AG04450 (cell line): ENCODE measurements at regions not wholly inside any gene's neighbourhood (a gene's known extent, or its start where the extent isn't known, plus 50 kb on each side); places are given as distances from the start of the nearest gene placed in this dataset.

Experiments used
- CTCF ChIA-PET: fragments of 300-600, 350-600 bp; formaldehyde crosslinking; extraction: SDS; loops from one replicate; lab custom pipeline; 2022; ENCODE audit warnings: antibody characterized with exemption, inconsistent platforms; lab: Charles Lee
- POLR2A ChIA-PET: fragments of 350-600 bp; formaldehyde crosslinking; extraction: SDS; loops from one replicate; lab custom pipeline; 2021; ENCODE audit warnings: antibody characterized with exemption, inconsistent platforms; lab: Yijun Ruan, JAX
- DNase-seq: peaks from one replicate; pipeline ENCODE4 v3.0.0-alpha.2; 2011; ENCODE audit warnings: low read depth, low spot score
- H3K27ac ChIP-seq: one replicate; pipeline ENCODE4 v1.5.1; 2012; ENCODE audit warnings: low read depth, low read length, control low read depth
- H3K27me3 ChIP-seq: one replicate; pipeline ENCODE4 v1.6.0; 2012; ENCODE audit warnings: low read length; ENCODE audit not compliant: control insufficient read depth, insufficient read depth
- H3K4me3 ChIP-seq: 2 replicates; pipeline ENCODE4 v1.5.1; 2011; ENCODE audit warnings: mild to moderate bottlenecking, low read depth, low read length, control low read depth
- H3K9me3 ChIP-seq: 2 replicates; pipeline ENCODE4 v1.5.1; 2012; ENCODE audit warnings: low read length; ENCODE audit not compliant: control insufficient read depth, insufficient read depth
- TF ChIP-seq, protein P1 (sequence below): IDR thresholded peaks from 2 replicates; pipeline ENCODE4 v1.5.1; 2011; ENCODE audit warnings: low read depth, low read length, control low read depth, inconsistent platforms

DNA sequence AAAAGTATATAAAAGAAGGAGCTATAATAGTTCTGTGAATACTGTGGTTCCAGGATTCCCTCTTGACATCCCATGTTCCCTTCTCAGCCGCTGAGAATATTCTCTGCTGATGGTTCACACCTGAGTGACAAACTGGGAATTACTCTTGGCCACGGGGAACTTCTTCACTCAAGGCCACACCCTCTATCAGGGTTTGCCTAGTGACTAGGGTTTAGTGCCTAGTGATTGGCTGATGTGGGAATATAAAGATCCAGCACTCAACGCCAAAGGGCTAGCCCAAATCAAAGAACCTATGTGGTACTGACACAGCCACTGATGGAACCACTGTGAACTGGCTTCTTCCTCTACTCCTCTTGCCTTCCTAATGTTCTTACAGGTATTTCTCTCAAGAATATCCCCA is 248.4 kb downstream of the ASCL1 start:
- POLR2A ChIA-PET: no interaction called here
- TF ChIP-seq, protein P1, sequence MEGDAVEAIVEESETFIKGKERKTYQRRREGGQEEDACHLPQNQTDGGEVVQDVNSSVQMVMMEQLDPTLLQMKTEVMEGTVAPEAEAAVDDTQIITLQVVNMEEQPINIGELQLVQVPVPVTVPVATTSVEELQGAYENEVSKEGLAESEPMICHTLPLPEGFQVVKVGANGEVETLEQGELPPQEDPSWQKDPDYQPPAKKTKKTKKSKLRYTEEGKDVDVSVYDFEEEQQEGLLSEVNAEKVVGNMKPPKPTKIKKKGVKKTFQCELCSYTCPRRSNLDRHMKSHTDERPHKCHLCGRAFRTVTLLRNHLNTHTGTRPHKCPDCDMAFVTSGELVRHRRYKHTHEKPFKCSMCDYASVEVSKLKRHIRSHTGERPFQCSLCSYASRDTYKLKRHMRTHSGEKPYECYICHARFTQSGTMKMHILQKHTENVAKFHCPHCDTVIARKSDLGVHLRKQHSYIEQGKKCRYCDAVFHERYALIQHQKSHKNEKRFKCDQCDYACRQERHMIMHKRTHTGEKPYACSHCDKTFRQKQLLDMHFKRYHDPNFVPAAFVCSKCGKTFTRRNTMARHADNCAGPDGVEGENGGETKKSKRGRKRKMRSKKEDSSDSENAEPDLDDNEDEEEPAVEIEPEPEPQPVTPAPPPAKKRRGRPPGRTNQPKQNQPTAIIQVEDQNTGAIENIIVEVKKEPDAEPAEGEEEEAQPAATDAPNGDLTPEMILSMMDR: no peak
- no peaks in the 10 kb centered on the region for H3K27me3 ChIP-seq
- H3K4me3 ChIP-seq: no peak overlapping the region
- H3K9me3 ChIP-seq: peaks cover 8% of the 10 kb centered on the region; the same call in 1 of the 2 replicates
- no peak for DNase-seq
- CTCF ChIA-PET: no interaction called here
- H3K27ac ChIP-seq: no peak overlapping the region

DNA sequence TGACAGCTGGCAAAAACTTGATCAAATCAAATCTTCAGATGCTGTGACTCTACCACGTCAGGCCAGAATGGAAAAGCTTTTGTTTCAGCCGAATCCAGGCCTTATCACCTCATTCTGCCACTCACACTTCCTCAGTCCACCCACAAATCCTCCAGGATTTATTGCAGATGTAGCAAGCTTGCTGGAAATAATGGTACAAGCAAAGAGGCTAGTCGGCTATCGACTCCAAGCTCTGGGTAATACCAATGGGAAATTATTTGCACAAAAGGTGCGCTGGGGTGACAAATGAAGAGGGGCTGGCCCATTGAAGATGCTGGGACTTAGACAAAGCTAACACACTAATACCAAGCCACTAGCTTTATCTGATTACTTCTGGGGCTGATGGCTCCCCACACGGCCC is 250.5 kb downstream of the ASCL1 start:
- CTCF ChIA-PET: no interaction called here
- no peak overlapping the region for H3K4me3 ChIP-seq
- peaks cover 6% of the 10 kb centered on the region; the same call in 1 of the 2 replicates for H3K9me3 ChIP-seq
- POLR2A ChIA-PET: no interaction called here
- TF ChIP-seq, protein P1: no peak
- DNase-seq: no peak
- H3K27ac ChIP-seq: no peak overlapping the region
- H3K27me3 ChIP-seq: no peaks in the 10 kb centered on the region

DNA sequence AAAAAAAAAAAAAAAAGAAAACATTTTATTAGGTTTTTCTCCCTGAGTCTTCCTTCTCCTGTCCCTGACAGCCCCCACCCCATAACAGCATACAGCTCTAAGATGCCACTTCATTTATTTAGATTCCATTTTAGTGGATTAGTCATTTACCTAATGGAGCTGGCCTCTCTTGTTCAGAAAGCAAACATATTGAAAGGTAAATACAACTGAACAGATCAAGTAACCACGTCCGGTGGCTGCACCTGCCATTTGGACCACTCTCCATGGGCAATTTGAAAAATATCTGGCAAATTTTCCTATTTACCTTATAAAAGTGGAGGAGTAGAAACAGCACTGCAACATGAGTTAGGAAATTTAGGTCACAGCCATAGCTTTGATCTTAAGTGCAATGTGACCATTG is 254.6 kb downstream of the C12orf42 start:
- DNase-seq: no peak
- TF ChIP-seq, protein P1: no peak
- Histone ChIP-seq H3K27ac (no peak overlapping the region), H3K4me3 (no peak overlapping the region), H3K9me3 (peaks cover 13% of the 10 kb centered on the region; the same call in 1 of the 2 replicates), H3K27me3 (no peaks in the 10 kb centered on the region)
- ChIA-PET CTCF (no interaction called here), POLR2A (no interaction called here)

DNA sequence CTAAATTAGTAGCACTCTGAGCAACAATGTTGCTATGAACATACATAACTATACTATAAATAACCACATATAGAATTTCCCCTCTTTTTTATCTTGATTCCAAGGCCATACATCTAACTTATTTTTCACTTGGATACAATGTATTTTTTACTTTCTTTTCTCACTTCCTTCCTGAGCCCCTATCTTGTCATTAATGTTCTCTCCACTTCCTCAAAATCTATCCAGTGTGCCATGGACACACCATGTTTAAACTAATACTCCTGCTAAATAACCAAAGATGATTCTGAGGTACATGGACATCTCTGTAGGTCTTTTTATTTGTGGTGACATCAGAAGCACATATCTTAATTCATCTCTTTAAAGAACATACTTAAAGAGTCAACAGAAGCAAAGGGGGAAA is 251.2 kb downstream of the C12orf42 start:
- CTCF ChIA-PET: no interaction called here
- DNase-seq: no peak

DNA sequence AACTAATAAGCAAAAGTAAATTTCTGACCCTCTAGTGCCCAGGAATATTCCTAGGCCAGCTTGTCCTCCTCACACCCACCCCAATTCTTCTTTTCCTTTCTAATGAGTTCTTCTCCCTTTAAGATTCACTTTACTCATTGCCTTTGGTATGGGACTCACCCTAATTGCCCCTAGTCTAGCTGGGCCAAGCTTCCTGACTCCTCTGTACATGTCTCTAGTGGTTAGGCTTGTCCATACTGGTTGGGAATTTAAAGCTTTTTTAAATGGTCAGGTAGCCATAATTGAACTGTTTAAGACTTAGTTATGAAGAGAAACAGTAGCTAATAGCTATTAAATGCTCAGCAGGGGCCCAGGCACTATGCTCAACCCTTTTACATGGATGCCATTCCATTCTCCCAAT is 248.2 kb downstream of the C12orf42 start:
- Histone ChIP-seq H3K4me3 (no peak overlapping the region), H3K27me3 (no peaks in the 10 kb centered on the region), H3K27ac (no peak overlapping the region), H3K9me3 (peaks cover 5% of the 10 kb centered on the region; the same call in 1 of the 2 replicates)
- DNase-seq: no peak
- ChIA-PET CTCF (no interaction called here), POLR2A (no interaction called here)
- TF ChIP-seq, protein P1: no peak

More for the DNA sequence above, 251.2 kb downstream of the C12orf42 start:
- TF ChIP-seq, protein P1: no peak
- H3K27ac ChIP-seq: no peak overlapping the region
- H3K27me3 ChIP-seq: no peaks in the 10 kb centered on the region
- POLR2A ChIA-PET: no interaction called here
- H3K4me3 ChIP-seq: no peak overlapping the region
- peaks cover 10% of the 10 kb centered on the region; the same call in 1 of the 2 replicates for H3K9me3 ChIP-seq
